ENCODE measurements at regions not wholly inside any gene's neighbourhood (a gene's known extent, or its start where the extent isn't known, plus 50 kb on each side); places are given as distances from the start of the nearest gene placed in this dataset.
"Not testable (repeated sequence)": the region's sequence is repeated elsewhere in the genome, so short reads cannot be mapped to it uniquely, and the experiment has no call there.

DNA sequence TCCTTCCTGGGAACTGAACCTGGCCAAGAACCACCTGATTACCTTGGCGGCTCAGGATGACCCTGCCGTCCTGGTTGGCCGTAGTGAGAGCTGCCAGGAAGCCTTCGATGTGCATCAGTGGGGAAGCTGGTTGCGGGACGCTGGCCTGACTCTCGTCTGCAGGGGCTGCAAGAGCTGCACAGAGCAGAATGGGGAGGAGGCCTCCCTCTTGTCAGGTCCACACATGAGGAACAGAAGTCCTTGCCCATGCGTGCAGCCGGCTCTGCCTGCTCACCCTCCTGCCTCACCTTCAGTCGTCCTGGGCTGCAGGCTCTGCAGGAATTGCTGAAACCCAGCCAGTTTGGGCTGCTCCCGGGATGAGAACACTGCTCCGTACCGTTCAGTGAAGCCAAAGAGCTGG, 182.3 kb downstream of the KLRB1 start:
- not testable (repeated sequence) for H3K27ac ChIP-seq (replicated peaks)

DNA sequence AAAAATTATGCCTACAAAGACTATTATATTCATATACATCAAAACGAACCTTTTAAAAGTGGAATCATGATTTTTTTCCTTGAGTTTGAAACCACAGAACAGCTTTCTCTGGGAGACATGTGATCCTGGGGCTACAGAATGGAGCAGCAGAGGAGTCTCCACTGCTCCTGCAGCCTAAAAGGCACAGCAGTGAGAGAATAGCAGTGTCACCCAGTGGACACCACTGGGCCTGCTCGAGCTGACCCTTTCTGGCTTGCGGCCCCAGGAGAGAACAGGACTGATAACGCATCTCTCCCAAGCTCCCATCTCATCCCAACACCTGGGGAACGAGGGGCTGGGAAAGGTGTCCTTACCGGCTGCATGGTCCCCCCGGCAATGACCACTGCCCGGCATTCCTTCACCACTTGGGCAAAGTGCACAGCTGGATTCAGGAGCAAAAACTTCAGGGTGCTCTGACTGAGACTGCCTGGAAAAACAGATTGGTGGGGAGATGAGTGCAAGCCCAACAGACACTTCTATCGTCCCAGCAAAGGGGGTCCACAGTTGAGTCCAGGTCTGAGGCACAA, 183.5 kb downstream of the KLRB1 start:
- not testable (repeated sequence) for H3K27ac ChIP-seq (replicated peaks); DNase-seq (ENCODE audit: low read depth in 1 of 2, low spot score in 1 of 2); H3K27me3 ChIP-seq (ENCODE audit: insufficient read depth, poor library complexity, severe bottlenecking); H3K4me3 ChIP-seq (replicated peaks; ENCODE audit: insufficient read depth, low read length)

More for the DNA sequence above, 182.3 kb downstream of the KLRB1 start:
- not testable (repeated sequence) for H3K4me3 ChIP-seq (replicated peaks; ENCODE audit: insufficient read depth, low read length); DNase-seq (ENCODE audit: low read depth in 1 of 2, low spot score in 1 of 2); H3K27me3 ChIP-seq (ENCODE audit: insufficient read depth, poor library complexity, severe bottlenecking)

DNA sequence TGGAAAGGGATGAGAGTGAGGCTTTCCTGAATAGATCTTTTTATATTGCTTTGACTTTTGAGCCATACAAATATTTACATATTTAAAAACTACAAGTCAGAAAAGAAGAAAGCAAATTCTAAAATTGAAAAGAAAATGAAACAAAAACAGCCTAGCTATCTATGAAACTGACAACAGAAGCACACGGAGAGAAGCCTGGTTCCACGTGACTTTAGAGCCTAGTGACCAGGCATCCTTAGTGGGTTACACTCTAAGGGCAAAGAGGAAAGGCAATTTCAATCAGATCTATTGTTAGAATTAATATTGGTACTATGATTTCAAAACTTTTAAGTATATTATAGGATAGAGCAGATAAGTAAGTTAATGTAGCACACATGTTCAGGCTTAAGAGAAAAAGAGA, 185.0 kb downstream of the KLRB1 start:
- not testable (repeated sequence) for H3K27ac ChIP-seq (replicated peaks); DNase-seq (ENCODE audit: low read depth in 1 of 2, low spot score in 1 of 2); H3K4me3 ChIP-seq (replicated peaks; ENCODE audit: insufficient read depth, low read length); H3K27me3 ChIP-seq (ENCODE audit: insufficient read depth, poor library complexity, severe bottlenecking)

DNA sequence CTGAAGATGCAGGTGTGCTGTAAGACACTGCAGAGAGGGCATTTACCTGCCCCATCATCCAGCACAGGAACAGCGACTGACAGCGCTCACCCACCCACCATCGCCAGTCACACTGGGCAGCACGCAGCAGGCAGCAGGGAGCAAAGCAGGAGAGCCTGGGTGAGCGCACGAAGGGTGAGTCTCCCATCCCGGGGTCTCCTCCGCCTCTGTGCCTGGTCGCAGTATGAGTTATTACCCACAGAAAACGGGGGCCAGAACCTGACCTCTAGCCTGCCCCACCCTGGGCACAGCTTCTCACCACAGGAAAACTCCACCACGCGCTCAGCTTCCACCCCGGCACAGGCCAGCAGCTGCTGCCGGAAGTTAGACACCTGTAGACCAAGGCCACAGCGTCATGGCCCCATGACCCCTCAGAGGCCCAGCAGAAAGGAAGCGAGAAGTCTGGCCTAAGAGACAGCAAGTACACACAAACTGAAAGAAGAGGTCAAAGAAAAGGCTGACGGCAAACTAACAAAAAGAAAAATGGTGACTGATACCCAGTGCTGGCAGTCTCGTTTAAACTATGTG, 186.1 kb downstream of the KLRB1 start:
- H3K27me3 ChIP-seq (ENCODE audit: insufficient read depth, poor library complexity, severe bottlenecking); H3K4me3 ChIP-seq (replicated peaks; ENCODE audit: insufficient read depth, low read length); DNase-seq (ENCODE audit: low read depth in 1 of 2, low spot score in 1 of 2); H3K27ac ChIP-seq (replicated peaks): not testable (repeated sequence)

DNA sequence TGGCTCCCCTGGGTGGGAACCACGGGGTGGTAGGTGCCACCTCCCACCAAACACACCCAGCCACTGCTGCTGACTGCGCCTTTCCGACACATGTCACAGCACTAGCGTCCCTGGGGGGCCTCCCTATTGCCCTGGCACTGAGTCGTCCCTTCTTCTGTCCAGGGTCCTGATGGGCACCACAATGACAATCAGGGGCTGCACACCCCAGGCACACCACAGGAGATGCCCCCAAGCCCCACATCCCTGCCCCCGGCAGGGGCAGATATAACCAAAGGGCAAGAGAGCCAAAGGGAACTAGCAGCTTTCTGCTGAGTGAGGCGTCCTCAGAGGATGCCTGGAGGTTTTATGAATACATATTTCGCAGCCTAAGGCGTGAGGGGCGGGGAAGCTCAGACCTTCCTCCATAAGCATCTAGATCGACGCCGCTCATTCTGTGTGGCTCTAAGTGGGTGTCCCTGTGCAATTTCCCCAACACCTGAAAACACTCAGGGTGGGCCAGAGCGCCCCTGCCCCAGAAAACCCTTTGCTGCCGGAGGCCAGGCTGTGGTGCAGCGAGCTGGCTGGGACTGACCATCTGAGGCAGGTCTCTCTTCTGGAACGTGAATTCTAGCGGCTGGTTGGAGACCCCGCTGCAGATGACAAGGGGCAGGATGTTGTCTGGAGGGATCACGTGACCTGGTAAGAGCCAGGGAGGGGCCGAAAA, 186.7 kb downstream of the KLRB1 start:
- not testable (repeated sequence) for H3K27me3 ChIP-seq (ENCODE audit: insufficient read depth, poor library complexity, severe bottlenecking); H3K4me3 ChIP-seq (replicated peaks; ENCODE audit: insufficient read depth, low read length); DNase-seq (ENCODE audit: low read depth in 1 of 2, low spot score in 1 of 2); H3K27ac ChIP-seq (replicated peaks)

DNA sequence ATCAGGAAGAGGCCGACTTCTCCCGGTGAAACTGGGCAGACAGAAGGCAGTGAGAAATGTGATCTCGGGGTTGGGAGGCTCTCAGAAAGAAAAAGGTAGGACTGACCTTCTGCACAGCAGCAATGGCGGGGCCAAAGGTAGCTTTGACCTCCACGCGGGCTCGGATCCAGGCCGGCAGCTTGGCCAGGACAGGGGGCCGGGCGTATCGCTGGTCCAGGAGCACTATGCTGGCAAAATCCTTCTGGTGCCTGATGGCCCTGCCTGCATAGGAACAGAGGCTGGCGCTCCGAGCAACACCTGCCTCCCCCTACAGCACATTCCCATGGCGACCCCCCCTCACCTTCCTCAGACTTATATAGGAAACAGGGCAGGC, 189.1 kb downstream of the KLRB1 start:
- H3K27me3 ChIP-seq (ENCODE audit: insufficient read depth, poor library complexity, severe bottlenecking); H3K27ac ChIP-seq (replicated peaks); DNase-seq (ENCODE audit: low read depth in 1 of 2, low spot score in 1 of 2); H3K4me3 ChIP-seq (replicated peaks; ENCODE audit: insufficient read depth, low read length): not testable (repeated sequence)

DNA sequence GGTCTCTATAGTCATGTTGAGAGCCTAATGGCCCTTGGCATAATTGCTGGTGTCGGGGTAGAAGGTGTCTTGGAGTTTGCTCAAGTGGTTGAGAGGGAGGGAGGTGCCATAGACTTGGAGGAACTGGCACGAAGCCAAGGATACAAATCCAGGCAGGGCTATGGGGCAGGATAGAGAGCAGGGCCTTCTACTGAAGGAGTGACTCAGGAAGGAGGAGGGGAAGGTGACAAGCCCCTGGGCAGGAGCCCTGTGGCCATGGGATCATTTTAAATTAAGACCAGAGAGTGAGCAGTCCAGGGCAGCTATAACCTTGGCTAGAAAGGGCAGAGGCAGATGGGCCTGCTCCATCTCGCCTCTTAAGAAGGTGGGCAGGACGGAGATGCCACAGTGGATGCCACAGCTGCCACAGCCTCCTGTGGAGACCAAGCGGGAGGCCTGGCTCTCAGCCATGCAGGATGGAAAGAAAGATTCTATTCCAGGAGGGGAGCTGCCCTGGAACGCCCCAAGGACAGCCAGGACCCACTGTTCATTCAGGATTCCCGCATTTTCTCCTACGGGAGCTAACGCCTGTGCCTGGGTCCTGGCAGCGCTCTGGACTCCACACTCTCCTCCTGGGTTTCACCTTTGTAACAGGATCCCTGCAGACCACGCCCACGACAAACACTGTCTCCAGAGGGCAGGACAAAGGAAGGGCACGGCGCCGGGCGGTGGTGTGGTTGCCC, 189.6 kb downstream of the KLRB1 start:
- H3K27me3 ChIP-seq (ENCODE audit: insufficient read depth, poor library complexity, severe bottlenecking); H3K27ac ChIP-seq (replicated peaks); DNase-seq (ENCODE audit: low read depth in 1 of 2, low spot score in 1 of 2); H3K4me3 ChIP-seq (replicated peaks; ENCODE audit: insufficient read depth, low read length): not testable (repeated sequence)

DNA sequence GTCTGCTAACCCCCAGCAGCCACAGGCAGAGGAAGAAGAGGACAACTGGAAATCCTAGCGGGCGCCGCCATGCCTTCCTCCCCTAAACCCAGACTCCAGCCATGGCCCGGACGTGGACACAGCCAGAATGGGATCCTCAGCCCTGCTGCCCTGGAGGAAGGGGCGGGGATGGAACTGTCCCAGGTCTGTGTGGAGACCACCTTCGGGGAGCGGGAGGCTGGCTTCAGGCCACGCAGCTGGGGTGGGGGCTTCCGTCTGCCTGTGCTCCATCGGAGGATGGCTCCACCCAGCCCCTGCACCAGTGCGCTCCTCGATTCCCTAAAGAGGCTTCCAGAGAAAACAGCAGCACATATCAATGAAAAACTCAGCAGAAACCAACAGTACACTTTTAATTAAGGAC, 190.4 kb downstream of the KLRB1 start:
- not testable (repeated sequence) for H3K4me3 ChIP-seq (replicated peaks; ENCODE audit: insufficient read depth, low read length); H3K27me3 ChIP-seq (ENCODE audit: insufficient read depth, poor library complexity, severe bottlenecking); H3K27ac ChIP-seq (replicated peaks); DNase-seq (ENCODE audit: low read depth in 1 of 2, low spot score in 1 of 2)

DNA sequence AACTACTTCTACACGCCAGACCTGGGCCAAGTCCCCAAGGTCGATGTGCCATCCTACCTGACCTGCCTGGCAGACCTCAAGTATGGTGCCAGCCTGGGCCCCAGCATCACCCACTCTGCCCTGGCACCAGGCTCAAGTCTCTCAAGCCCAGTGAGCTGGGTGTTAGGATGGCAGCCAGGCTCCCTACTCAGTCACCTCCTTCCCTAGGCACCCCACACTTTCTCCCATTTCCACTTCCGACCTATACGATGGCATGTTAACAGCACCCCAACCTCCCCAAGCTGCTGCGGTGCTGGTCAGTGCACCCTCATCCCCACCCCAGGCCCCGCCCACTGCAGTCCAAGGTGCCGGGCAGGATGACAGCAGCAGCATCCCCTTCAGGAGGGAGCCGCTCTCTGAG, 191.4 kb downstream of the KLRB1 start:
- not testable (repeated sequence) for H3K27ac ChIP-seq (replicated peaks); H3K4me3 ChIP-seq (replicated peaks; ENCODE audit: insufficient read depth, low read length); DNase-seq (ENCODE audit: low read depth in 1 of 2, low spot score in 1 of 2); H3K27me3 ChIP-seq (ENCODE audit: insufficient read depth, poor library complexity, severe bottlenecking)

DNA sequence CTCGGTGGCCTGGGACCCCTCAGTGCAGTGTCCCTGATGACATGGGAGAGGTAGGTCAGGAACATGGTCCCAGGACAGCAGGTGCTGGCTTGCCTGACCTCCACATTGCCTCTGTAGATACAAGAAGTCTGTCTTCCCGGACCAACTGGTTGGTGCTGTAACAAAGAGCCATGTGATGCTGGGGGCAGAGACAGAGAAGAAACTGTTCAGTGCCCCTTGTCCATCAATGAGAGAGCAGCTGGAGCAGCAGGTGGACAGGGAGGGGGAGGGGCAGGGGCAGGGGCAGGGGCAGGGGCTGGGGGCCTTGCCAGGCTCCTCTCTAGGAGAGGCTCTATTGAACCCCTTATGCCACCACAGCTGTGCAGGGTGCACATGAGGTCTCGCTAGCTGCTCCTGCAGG, 191.8 kb downstream of the KLRB1 start:
- H3K4me3 ChIP-seq (replicated peaks; ENCODE audit: insufficient read depth, low read length); H3K27ac ChIP-seq (replicated peaks); DNase-seq (ENCODE audit: low read depth in 1 of 2, low spot score in 1 of 2); H3K27me3 ChIP-seq (ENCODE audit: insufficient read depth, poor library complexity, severe bottlenecking): not testable (repeated sequence)

DNA sequence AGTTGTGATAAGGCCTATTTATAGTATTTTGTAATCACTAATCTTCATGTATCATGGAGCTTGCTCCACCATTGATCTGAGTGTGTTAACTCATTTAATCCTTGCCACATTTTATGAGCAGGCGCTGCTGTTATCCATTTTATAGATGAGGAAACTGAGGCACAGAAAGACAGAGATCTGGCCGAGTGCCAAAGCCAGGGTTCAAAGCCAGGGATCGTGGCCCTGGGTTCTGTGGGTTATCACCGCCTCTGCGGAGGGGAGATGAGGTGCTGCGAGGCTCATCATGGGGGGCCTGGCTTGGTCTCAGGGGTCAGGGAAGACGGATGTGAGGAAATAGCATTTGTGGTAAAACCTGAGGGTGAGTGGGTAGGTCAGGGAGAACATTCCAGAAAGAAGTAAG, 193.9 kb downstream of the KLRB1 start:
- H3K27ac ChIP-seq (replicated peaks), result peak overlapping the region; percentile 20; the same call in 1 of the 2 replicates
- not testable (repeated sequence) for H3K4me3 ChIP-seq (replicated peaks; ENCODE audit: insufficient read depth, low read length); H3K27me3 ChIP-seq (ENCODE audit: insufficient read depth, poor library complexity, severe bottlenecking); DNase-seq (ENCODE audit: low read depth in 1 of 2, low spot score in 1 of 2)

Data from HL-60 (cell line).